Globus pallidus (tissue), 1 donor: ENCODE measurements at regions not wholly inside any gene's neighbourhood (a gene's known extent, or its start where the extent isn't known, plus 50 kb on each side); places are given as distances from the start of the nearest gene placed in this dataset.
A peak's percentile ranks its signal among the peaks of the same experiment; 100 is the strongest.

Experiments used
- DNase-seq: peaks from one replicate; pipeline ENCODE4 v3.0.0-alpha.2; 2015; ENCODE audit warnings: low spot score

DNA sequence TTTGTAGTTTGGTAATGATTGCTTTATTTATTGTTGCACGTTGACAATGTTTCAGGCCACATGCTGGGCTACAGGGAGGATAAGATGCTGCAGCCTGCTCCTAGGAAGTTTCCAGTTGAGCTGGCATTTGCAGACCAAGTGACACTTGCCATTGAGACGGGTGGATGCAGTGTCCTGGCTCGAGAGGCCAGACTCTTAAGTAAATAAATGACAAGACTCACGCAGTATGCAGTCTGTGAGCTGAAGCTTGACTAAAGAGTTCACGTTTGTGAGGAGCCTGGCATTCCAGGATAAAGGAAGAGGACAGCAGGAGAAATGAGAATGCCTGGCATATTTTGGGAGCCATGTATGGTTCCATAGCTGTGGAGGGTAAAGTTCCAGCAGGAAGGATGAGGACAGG is 105.8 kb downstream of the BAMBI start:
- DNase-seq: no peak

DNA sequence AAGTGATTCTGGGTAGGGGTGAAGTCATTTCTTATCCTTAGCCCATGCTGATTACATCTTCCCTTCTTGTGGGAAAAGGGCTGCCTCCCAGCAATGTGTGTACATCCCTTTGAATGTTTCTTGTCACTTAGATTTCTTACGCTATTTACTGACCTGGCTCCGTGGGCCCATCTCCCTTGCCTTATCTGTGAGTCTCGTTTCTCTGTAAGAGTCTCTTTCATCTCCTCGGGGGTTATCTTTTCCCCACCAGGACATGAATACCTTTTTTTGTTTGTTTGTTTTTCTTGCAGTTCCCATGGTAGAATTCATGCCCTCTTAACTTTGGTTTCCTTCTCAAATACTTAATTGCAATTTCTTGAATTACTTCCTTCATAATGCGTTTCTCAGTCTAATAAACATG is 107.7 kb downstream of the BAMBI start:
- DNase-seq: no peak

DNA sequence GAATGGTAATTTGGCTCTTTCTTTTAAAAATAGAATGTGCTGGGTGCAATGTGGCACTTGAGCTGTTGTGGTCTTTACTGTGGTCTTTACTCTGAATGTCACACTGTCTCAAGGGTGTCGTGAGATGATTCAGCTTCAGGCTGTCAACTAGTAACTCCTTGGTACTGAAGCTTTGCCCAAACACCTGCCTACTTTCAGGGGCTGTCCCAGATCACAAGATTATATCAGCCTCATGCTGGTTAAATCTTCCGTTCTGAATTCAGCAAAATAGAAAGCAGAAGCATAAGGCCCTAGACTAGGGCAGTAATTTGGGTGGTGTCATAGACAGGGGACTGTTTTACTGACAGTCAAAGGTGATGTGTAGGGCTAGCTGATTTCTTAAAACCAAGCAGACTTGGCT is 110.9 kb downstream of the BAMBI start:
- peak; percentile 47 for DNase-seq

DNA sequence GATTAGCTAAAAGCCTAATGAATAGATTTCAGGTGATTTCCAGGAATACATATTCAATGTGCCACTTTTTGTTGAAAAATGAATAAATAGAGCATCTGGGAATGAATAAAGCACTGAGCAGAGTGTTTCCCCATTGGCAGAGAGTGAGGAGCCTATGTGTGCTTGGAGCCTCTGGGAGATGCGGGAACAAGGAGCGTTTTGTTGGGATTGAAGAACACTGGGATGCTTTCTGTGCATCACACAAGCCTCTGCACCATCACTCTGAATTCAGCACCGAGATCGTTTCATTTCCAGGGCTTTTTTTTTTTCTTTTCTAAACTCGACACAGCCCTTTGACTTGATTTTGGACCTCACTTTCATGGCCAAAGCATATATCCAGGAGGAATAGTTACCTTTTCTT is 111.4 kb downstream of the BAMBI start:
- DNase-seq: peak; percentile 97

DNA sequence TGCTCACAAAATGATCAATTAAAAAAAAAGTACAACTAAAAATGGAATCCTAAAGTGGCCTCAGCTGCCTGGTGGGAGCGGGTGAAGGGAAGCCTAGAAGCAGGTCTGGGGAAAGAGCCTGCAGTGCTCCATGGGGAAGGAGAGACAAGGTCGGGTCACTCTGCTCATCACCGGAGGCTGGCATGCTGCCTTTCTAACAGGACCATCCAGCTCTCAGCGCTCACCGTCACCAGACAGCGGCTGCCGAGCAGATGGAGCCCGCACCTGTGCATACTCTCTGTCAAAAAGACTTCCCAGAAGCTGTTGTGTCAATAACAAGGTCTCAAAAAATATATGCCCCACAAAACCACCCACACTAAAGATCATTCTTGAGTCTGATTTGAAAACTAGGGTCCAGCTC is 112.8 kb downstream of the BAMBI start:
- DNase-seq: no peak

DNA sequence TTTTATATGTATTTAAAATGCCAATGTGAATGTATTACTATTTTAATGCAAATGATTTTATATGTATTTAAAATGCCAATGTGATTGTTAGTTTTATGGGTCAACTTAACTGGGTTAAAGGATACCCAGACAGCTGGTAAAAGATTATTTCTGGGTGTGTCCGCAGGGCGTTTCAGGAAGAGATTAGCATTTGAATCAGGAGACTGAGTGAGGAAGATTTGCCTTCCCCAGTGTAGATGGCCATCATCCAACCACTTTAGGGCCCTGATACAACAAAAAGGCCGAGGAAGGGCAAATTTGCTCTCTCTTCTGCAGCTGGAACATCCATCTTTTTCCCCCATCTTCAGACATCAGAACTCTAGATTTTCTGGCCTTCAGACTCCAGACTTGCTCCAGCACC is 116.2 kb downstream of the BAMBI start:
- DNase-seq: no peak

DNA sequence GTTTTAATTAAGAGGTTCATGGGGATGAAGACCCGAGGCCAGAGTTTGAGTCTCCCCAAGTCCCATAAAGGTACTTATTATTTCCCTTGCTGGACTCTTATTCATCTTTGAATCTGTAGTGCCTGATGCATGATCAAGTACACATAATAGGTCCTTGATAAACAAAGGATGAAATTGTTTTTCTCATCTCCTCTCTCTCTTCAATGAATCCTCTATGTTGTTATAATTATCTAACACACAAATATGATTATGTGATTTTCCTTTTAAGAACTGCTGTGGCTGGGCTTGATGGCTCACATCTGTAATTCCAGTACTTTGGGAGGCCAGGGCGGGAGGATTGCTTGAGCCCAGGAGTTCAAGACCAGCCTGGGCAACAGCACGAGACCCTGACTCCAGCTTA is 117.7 kb downstream of the BAMBI start:
- DNase-seq: no peak

DNA sequence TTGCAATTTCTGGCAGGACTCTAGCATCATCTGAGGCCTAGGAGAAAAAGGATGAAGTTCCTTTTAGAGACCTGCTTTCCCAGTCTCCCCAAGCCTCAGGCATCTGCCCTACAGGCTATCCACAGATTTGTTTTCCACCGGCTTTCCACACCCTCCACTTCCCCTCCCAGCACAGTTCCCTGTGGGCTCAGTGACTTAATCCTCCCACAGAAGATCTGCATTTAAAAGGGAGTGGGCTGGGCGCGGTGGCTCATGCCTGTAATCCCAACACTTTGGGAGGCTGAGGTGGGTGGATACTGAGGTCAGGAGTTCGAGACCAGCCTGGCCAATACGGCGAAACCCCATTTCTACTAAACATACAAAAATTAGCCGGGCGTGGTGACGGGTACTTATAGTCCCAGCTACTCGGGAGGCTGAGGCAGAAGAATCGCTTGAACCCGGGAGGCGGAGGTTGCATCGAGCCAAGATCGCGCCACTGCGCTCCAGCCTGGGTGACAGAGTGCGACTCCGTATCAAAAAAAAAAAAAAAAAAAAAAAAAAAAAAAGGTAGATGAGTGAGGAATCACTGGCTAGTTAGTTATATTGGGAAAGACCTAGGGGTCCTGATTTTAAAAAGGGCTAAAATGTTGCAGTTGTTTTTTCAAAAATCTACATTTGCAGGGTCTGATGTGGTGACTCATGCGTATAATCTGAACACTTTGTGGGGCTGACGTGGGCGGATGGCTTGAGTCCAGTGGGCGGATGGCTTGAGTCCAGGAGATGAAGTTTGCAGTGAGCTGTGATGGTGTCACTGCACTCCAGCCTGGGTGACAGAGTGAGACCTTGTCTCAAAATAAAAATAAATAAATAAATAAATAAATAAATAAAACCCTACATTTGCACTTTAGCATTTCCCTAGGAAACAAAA is 119.5 kb downstream of the BAMBI start:
- DNase-seq: no peak

DNA sequence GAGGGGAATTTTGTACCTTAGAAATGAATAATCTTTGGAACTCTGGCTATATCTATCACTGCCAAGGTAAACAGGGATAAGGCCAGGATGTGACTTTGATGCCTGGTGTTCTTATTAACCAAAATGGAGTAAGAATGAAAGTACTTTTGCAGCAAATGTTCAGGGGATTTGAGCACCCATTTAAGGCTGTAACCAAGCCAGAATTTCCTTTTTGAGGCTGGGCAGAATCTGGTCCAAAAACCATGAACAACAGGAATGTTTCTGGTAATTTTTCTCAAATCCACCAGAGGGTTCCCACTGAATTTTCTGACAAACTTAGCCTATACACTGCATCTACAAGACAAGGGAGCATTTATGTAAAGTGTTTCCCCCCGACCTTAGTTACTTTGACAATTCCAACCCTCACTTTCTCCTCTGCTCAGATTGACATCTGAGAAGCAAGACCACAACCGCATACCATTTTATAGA is 120.6 kb downstream of the BAMBI start:
- DNase-seq: no peak

DNA sequence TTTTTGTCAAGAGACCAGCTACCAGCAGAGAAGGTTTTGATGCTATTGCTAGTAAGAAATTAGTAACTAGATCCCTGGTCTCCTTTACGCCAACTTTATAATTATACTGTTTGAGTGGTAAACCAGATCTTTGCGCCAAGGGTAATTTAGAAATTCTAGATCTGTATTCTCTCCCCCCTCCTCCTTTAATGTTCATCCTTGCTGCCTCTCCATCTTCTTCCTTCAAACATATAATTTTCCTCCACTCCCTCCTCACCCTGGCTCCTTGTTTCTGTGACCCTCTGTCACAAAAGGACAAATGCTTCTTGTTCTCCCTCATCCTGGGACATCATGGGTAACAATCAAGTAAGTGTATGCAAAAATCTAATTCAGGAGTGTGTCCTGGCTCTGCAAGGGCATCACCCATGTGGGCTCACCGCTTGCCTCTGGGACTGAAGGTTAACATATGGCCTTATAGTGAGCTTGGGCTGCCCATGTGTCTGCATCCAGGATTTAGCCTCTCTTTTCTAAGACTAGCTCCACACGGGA is 121.2 kb downstream of the BAMBI start:
- DNase-seq: no peak

DNA sequence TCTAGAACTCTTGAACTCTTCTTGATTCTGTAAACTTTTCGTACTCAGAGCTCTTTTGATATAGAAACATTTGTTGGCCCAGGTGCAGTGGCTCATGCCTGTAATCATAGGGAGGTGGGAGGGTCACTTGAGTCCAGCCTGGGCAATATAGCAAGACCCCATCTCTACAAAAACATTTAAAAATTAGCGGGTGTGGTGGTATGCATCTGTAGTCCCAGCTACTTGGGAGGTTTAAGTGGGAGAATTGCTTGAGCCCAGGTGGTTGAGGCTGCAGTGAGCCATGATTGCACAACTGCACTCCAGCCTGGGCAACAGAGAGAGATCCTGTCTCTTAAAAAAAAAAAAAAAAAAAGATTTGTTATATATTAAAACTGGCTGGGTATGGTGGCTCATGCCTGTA is 121.6 kb downstream of the BAMBI start:
- DNase-seq: no peak

DNA sequence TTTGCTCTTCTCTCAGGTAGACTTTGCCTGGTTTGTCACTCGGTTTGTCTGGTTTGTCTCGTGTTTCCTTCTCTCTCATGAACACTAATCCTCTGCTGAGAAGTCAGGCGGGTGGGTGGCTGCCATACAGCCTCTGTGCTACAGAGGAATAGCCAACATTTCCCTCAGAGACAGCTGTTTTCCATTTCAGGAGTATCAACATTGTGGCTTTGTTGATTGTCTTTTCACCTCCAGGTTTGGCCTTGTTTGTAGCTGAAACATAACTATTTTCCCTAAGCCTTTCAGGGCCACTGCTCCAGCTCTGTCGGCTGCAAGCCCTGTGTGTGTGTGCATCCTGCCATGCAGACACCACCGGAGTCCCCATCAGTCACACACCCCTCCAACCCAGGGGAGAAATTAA is 122.8 kb downstream of the BAMBI start:
- DNase-seq: no peak

DNA sequence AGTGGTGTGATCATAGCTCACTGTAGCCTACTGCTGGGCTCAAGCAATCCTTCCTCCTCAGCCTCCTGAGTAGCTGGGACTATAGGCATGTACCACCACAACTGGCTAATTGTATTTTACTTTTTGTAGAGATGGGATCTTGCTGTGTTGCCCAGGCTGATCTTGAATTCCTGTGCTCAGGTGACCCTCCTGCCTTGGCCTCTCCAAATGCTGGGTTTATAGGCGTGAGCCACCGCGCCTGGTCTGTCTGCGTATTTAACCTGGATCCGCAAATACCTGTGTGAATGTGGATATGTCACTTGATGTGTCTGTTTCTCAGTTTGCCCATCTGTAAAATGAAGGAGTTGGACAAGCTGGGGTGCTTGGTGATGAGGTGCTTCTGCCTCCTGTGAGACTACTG is 123.9 kb downstream of the BAMBI start:
- DNase-seq: no peak

DNA sequence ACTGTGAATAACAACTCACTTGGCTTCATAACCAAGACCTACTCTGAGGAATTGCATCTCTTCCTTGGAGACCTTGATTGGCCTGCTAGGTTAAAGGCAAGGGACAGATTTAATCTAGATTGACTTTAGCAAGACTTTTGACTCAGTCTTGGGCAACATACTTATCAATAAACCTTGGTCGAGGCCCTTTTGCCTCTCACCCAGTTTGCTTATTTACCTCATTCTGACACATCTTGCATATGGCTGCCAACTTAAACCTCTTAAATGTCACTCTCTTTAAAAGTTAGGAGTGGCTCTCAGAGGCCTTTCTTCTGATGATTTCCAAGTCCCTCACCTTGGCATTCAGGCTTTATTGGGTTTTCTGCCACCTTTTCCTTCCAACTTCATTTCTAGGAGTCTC is 124.5 kb downstream of the BAMBI start:
- no peak for DNase-seq

DNA sequence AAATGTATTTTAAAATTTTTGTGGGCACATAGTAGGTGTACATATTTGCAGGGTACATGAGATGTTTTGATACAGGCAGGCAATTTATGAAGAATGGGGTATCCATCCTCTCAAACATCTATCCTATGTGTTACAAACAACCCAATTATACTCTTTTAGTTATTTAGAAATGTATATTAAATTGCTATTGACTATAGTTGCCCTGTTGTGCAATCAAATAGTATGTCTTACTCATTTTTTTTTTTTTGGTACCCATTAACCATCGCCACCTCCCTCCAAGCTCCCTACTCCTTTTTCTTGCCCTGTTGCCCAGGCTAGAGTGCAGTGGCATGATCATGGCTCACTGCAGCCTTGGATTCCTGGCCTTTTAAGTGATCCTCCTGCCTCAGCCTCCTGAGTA is 128.1 kb downstream of the BAMBI start:
- DNase-seq: no peak

DNA sequence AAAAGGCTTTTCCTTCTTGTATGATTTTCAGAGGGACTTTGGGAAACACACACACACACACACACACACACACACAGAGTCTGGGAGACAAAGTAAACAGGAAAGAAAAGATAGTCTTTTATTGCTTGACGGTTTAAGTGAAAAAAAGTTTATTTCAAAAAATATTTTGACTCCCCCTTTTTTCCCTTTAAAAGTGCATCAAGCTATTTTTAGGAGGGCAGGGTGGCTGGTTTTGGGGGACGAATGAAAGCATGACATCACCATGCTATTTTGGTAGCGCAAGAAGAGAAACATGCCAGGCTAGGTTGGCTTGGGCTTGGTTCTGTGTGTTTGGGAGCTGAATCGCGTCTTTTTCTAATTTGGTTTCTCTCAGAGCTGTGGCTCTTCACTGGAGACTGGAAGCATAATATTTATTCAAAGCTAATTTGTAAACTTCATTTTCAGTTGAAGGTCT is 129.2 kb downstream of the BAMBI start:
- no peak for DNase-seq

DNA sequence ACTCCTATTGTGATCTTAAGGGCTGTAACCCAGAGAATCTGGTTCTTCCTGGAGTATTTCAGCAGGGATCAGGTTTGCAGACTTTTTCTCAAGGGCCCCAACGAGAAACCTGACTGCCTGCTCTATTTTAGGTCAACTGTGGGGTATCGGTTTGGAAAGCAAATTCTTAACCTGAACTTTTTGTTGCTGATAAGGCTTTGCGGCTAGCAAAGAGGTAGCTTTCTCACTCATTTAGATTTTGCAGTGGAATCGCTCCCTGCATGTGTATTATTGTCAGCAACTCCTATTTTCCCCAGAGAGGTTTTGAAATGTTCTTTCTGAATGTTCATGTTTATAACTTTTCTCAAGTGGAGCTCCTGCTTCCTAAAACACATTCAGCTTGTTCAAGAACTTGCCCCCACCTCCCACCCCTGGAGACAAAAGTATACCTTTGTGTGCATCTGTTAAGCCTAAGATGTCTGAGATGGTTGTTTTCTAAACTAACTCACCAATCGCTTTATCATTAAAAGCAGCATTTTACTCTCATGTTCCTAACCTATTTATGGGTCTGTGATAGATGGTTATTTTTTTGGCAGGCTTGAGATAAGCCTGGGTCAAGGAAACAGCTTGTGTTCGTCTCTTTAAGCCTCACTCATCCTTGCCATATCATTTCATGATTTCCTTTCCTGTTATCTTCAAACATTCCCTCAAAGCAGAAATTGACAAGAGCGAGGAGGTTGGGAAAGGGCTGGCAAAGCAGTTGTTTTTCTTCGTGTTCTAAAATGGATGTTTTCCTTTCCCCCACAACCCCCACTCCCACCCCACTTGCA is 129.8 kb downstream of the BAMBI start:
- no peak for DNase-seq

DNA sequence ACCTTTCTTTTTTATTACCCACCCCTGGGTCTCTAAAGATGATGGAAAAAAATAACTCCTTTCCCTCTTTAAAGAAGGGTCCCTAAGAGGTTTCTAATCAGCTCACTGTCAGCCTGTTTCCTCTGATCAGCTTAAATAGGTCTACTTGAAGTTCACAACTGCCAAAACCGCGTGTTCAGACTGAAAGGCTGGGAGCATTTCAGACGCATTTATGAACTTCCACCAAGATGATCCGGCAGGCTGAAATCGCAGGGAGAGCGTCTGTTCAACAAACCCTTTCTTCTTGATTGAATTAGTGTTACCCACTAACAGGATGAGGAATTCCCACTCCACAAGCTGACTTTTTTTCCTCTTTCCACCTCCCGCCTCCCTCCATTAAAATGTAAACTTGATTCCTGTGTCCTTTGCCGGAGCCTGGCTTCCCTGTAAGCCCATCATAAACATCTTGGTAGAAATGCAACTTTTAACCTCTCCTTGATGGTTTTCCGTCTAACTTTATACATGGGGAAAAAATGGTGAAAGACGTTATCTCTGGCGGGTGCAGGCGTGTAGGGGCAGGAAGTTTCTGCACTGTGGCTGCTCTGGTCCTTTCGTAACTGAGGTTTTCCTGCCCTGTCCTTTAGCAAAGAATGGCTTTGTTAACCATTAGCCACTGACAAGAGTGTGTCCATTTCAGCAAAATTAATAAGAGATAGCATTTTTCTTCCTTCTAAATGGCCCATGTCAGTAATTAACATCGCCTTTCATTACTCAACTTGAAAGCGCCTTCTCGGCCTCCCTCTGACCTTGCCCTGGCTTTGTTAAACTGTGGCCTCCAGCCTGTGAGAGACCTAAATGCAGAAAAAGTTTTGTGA is 130.7 kb downstream of the BAMBI start:
- DNase-seq: no peak

DNA sequence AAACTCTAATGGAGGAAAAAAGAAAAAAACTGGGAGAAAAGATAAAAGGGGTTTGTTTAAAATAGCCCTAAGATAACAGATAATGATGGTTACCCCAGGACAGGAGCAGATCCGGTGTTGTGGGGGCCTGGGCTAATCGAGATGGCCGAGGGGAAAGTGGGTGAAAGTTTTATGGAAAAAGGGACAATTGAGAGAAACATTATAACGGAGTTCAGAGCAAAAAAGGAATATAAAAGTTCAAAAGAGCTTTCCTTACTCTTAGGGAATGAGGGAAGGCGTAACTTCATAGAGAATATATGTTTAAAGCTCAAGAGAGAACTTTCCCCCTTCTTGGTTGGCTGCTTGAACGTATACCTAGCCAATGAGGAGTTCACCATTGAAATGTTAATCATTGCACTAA is 131.4 kb downstream of the BAMBI start:
- no peak for DNase-seq

DNA sequence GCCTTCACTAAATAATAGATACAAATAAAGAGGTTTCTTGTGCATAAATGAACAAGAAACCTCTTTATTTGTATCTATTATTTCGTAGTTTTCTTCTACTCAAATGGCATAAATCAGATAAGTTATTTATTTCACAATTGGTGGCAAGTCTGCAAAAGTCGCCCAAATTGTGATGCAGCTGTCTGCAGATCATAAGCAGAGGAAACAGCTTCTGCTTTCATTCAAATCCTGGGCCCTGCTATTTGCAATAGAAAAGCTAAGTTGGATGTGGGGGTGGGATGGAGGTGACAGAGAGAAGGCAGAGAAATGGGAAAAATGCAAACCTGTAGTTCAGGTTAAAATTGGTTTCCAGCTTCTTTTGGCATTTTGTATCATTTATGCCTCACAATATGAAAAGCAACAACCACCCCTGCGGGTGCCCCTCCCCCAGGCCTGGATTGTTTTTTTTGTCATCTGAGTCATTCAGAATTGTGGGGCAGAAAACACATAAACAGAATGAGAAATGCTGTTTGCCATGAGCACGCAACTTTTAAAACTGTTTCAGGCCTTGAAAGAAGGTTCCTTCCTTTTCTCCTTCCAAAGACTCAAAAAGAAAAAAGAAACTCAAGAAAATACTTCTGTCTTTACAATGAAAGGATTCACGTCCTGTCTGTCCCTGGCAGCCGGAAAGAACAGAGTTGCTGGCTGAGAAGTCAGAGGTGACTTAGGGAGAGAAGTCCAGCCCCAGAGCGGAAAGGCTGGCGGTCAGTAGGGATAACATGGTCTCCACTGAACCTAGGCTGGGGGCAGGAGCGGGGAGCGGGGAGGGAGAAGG is 132.9 kb downstream of the BAMBI start:
- DNase-seq: no peak
